ENCODE measurements at regions not wholly inside any gene's neighbourhood (a gene's known extent, or its start where the extent isn't known, plus 50 kb on each side); places are given as distances from the start of the nearest gene placed in this dataset.

GRCh38 chr7:156062286-156062685, 250.0 kb upstream of the SHH start:
- no peak overlapping the region for H3K4me3 ChIP-seq (ENCODE audit: low read depth, low read length)

GRCh38 chr7:156061689-156062255, 249.5 kb upstream of the SHH start:
- no peaks in the 10 kb centered on the region for H3K27me3 ChIP-seq (ENCODE audit: control insufficient read depth, insufficient read depth, low read length)
- H3K9me3 ChIP-seq (ENCODE audit: control insufficient read depth, insufficient read depth, low read depth, low read length) = peaks cover 8% of the 10 kb centered on the region; the same call in 1 of the 2 replicates
- no peaks in the 10 kb centered on the region for H3K36me3 ChIP-seq (ENCODE audit: control insufficient read depth, insufficient read depth, low read length)
- H3K4me1 ChIP-seq (ENCODE audit: control insufficient read depth, insufficient read depth, low read length) = no peaks in the 10 kb centered on the region
- no peak overlapping the region for H3K9ac ChIP-seq (ENCODE audit: low read length)
- no peak overlapping the region for H3K4me3 ChIP-seq (ENCODE audit: low read depth, low read length)
- H3K27ac ChIP-seq (ENCODE audit: low read depth, low read length) = no peak overlapping the region

More at GRCh38 chr7:156062286-156062685, 250.0 kb upstream of the SHH start:
- Histone ChIP-seq H3K9ac (ENCODE audit: low read length) (no peak overlapping the region), H3K4me1 (ENCODE audit: control insufficient read depth, insufficient read depth, low read length) (no peaks in the 10 kb centered on the region), H3K27ac (ENCODE audit: low read depth, low read length) (no peak overlapping the region), H3K9me3 (ENCODE audit: control insufficient read depth, insufficient read depth, low read depth, low read length) (peaks cover 8% of the 10 kb centered on the region; the same call in 1 of the 2 replicates), H3K36me3 (ENCODE audit: control insufficient read depth, insufficient read depth, low read length) (no peaks in the 10 kb centered on the region), H3K27me3 (ENCODE audit: control insufficient read depth, insufficient read depth, low read length) (no peaks in the 10 kb centered on the region)

- H3K4me1 ChIP-seq (ENCODE audit: control insufficient read depth, insufficient read depth, low read length) = no peaks in the 10 kb centered on the region
- peaks cover 3% of the 10 kb centered on the region; the same call in 1 of the 2 replicates for H3K27me3 ChIP-seq (ENCODE audit: control insufficient read depth, insufficient read depth, low read length)
- H3K9ac ChIP-seq (ENCODE audit: low read length) = no peak overlapping the region
- no peak overlapping the region for H3K27ac ChIP-seq (ENCODE audit: low read depth, low read length)
- no peak overlapping the region for H3K4me3 ChIP-seq (ENCODE audit: low read depth, low read length)
- no peaks in the 10 kb centered on the region for H3K36me3 ChIP-seq (ENCODE audit: control insufficient read depth, insufficient read depth, low read length)
- peaks cover 8% of the 10 kb centered on the region; the same call in 1 of the 2 replicates for H3K9me3 ChIP-seq (ENCODE audit: control insufficient read depth, insufficient read depth, low read depth, low read length)
Measured at GRCh38 chr7:156060925-156061324, 248.7 kb upstream of the SHH start.

GRCh38 chr7:156059369-156059768, 247.1 kb upstream of the SHH start:
- Histone ChIP-seq H3K4me1 (ENCODE audit: control insufficient read depth, insufficient read depth, low read length) (no peaks in the 10 kb centered on the region), H3K36me3 (ENCODE audit: control insufficient read depth, insufficient read depth, low read length) (no peaks in the 10 kb centered on the region), H3K9ac (ENCODE audit: low read length) (no peak overlapping the region), H3K4me3 (ENCODE audit: low read depth, low read length) (no peak overlapping the region), H3K9me3 (ENCODE audit: control insufficient read depth, insufficient read depth, low read depth, low read length) (peaks cover 8% of the 10 kb centered on the region; the same call in 1 of the 2 replicates), H3K27ac (ENCODE audit: low read depth, low read length) (no peak overlapping the region), H3K27me3 (ENCODE audit: control insufficient read depth, insufficient read depth, low read length) (peaks cover 3% of the 10 kb centered on the region)

GRCh38 chr7:156058248-156058647, 246.0 kb upstream of the SHH start:
- no peaks in the 10 kb centered on the region for H3K36me3 ChIP-seq (ENCODE audit: control insufficient read depth, insufficient read depth, low read length)
- no peak overlapping the region for H3K9ac ChIP-seq (ENCODE audit: low read length)
- H3K9me3 ChIP-seq (ENCODE audit: control insufficient read depth, insufficient read depth, low read depth, low read length) = peaks cover 9% of the 10 kb centered on the region; the same call in 1 of the 2 replicates
- no peaks in the 10 kb centered on the region for H3K4me1 ChIP-seq (ENCODE audit: control insufficient read depth, insufficient read depth, low read length)
- no peak overlapping the region for H3K4me3 ChIP-seq (ENCODE audit: low read depth, low read length)
- no peak overlapping the region for H3K27ac ChIP-seq (ENCODE audit: low read depth, low read length)
- peaks cover 3% of the 10 kb centered on the region for H3K27me3 ChIP-seq (ENCODE audit: control insufficient read depth, insufficient read depth, low read length)

- H3K4me1 ChIP-seq (ENCODE audit: control insufficient read depth, insufficient read depth, low read length) = no peaks in the 10 kb centered on the region
- H3K9ac ChIP-seq (ENCODE audit: low read length) = no peak overlapping the region
- no peaks in the 10 kb centered on the region for H3K36me3 ChIP-seq (ENCODE audit: control insufficient read depth, insufficient read depth, low read length)
- H3K27ac ChIP-seq (ENCODE audit: low read depth, low read length) = no peak overlapping the region
- no peak overlapping the region for H3K4me3 ChIP-seq (ENCODE audit: low read depth, low read length)
- H3K27me3 ChIP-seq (ENCODE audit: control insufficient read depth, insufficient read depth, low read length) = peaks cover 3% of the 10 kb centered on the region
- peaks cover 17% of the 10 kb centered on the region; the same call in 1 of the 2 replicates for H3K9me3 ChIP-seq (ENCODE audit: control insufficient read depth, insufficient read depth, low read depth, low read length)
Measured at GRCh38 chr7:156056534-156056933, 244.3 kb upstream of the SHH start.

- Histone ChIP-seq H3K4me1 (ENCODE audit: control insufficient read depth, insufficient read depth, low read length) (no peaks in the 10 kb centered on the region), H3K27me3 (ENCODE audit: control insufficient read depth, insufficient read depth, low read length) (peaks cover 3% of the 10 kb centered on the region), H3K36me3 (ENCODE audit: control insufficient read depth, insufficient read depth, low read length) (no peaks in the 10 kb centered on the region), H3K9ac (ENCODE audit: low read length) (no peak overlapping the region), H3K4me3 (ENCODE audit: low read depth, low read length) (no peak overlapping the region), H3K9me3 (ENCODE audit: control insufficient read depth, insufficient read depth, low read depth, low read length) (peaks cover 9% of the 10 kb centered on the region; the same call in 1 of the 2 replicates), H3K27ac (ENCODE audit: low read depth, low read length) (no peak overlapping the region)
Measured at GRCh38 chr7:156055206-156055822, 243.1 kb upstream of the SHH start.

GRCh38 chr7:156051884-156052283, 239.6 kb upstream of the SHH start:
- peaks cover 15% of the 10 kb centered on the region; the same call in 1 of the 2 replicates for H3K9me3 ChIP-seq (ENCODE audit: control insufficient read depth, insufficient read depth, low read depth, low read length)
- no peak overlapping the region for H3K27ac ChIP-seq (ENCODE audit: low read depth, low read length)
- H3K4me3 ChIP-seq (ENCODE audit: low read depth, low read length) = no peak overlapping the region
- no peaks in the 10 kb centered on the region for H3K4me1 ChIP-seq (ENCODE audit: control insufficient read depth, insufficient read depth, low read length)
- no peak overlapping the region for H3K9ac ChIP-seq (ENCODE audit: low read length)
- H3K36me3 ChIP-seq (ENCODE audit: control insufficient read depth, insufficient read depth, low read length) = no peaks in the 10 kb centered on the region
- peaks cover 3% of the 10 kb centered on the region for H3K27me3 ChIP-seq (ENCODE audit: control insufficient read depth, insufficient read depth, low read length)

GRCh38 chr7:156050636-156051569, 238.6 kb upstream of the SHH start:
- H3K4me1 ChIP-seq (ENCODE audit: control insufficient read depth, insufficient read depth, low read length) = no peaks in the 10 kb centered on the region
- peaks cover 15% of the 10 kb centered on the region; the same call in 1 of the 2 replicates for H3K9me3 ChIP-seq (ENCODE audit: control insufficient read depth, insufficient read depth, low read depth, low read length)
- no peak overlapping the region for H3K9ac ChIP-seq (ENCODE audit: low read length)
- H3K4me3 ChIP-seq (ENCODE audit: low read depth, low read length) = no peak overlapping the region
- no peaks in the 10 kb centered on the region; the same call in 1 of the 2 replicates for H3K27me3 ChIP-seq (ENCODE audit: control insufficient read depth, insufficient read depth, low read length)
- H3K36me3 ChIP-seq (ENCODE audit: control insufficient read depth, insufficient read depth, low read length) = no peaks in the 10 kb centered on the region
- H3K27ac ChIP-seq (ENCODE audit: low read depth, low read length) = no peak overlapping the region

- H3K27ac ChIP-seq (ENCODE audit: low read depth, low read length) = no peak overlapping the region
- H3K9me3 ChIP-seq (ENCODE audit: control insufficient read depth, insufficient read depth, low read depth, low read length) = peaks cover 15% of the 10 kb centered on the region; the same call in 1 of the 2 replicates
- no peak overlapping the region for H3K9ac ChIP-seq (ENCODE audit: low read length)
- no peaks in the 10 kb centered on the region for H3K36me3 ChIP-seq (ENCODE audit: control insufficient read depth, insufficient read depth, low read length)
- no peaks in the 10 kb centered on the region for H3K4me1 ChIP-seq (ENCODE audit: control insufficient read depth, insufficient read depth, low read length)
- H3K27me3 ChIP-seq (ENCODE audit: control insufficient read depth, insufficient read depth, low read length) = no peaks in the 10 kb centered on the region; the same call in 1 of the 2 replicates
- H3K4me3 ChIP-seq (ENCODE audit: low read depth, low read length) = no peak overlapping the region
Measured at GRCh38 chr7:156049366-156049765, 237.1 kb upstream of the SHH start.

Data from HUES6 (cell line).